Stimulated activated memory B cell treated with anti-CD40 and anti-IgM and Interleukin-4, amounts not matched to agents 10 μg/mL and 1 μg/mL and 100 μg/mL, for 72 hours (primary cell): ENCODE measurements at regions not wholly inside any gene's neighbourhood (a gene's known extent, or its start where the extent isn't known, plus 50 kb on each side); places are given as distances from the start of the nearest gene placed in this dataset.

Experiments used
- ATAC-seq: fragments of 150-1000 bp; cut with Tn5 transposase; 2 replicates; pipeline ENCODE4 v1.10.0; 2021
- H3K27ac Mint-ChIP-seq: one replicate; pipeline ENCODE4 v1.8.0; 2022; ENCODE audit warnings: mild to moderate bottlenecking, mixed read lengths
- H3K27me3 Mint-ChIP-seq: one replicate; pipeline ENCODE4 v1.8.0; 2022; ENCODE audit warnings: mixed read lengths
- H3K36me3 Mint-ChIP-seq: one replicate; pipeline ENCODE4 v1.8.0; 2022; ENCODE audit warnings: mixed read lengths
- H3K4me1 Mint-ChIP-seq: one replicate; pipeline ENCODE4 v1.8.0; 2022; ENCODE audit warnings: mixed read lengths
- H3K4me3 Mint-ChIP-seq: one replicate; pipeline ENCODE4 v1.8.0; 2022; ENCODE audit warnings: mild to moderate bottlenecking, moderate library complexity, mixed read lengths
- H3K9me3 Mint-ChIP-seq: one replicate; pipeline ENCODE4 v1.8.0; 2022; ENCODE audit warnings: mixed read lengths

- Mint-ChIP-seq H3K27me3 (peaks cover 21% of the 10 kb centered on the region), H3K36me3 (no peaks in the 10 kb centered on the region), H3K27ac (no peak overlapping the region), H3K4me1 (no peaks in the 10 kb centered on the region), H3K9me3 (peaks cover 8% of the 10 kb centered on the region), H3K4me3 (no peak overlapping the region)
- no peak for ATAC-seq
Observed at GRCh38 chr5:6806668-6807067, 93.4 kb downstream of the TENT4A start.

- Mint-ChIP-seq H3K9me3 (peaks cover 8% of the 10 kb centered on the region), H3K27me3 (peaks cover 21% of the 10 kb centered on the region)
Observed at GRCh38 chr5:6808462-6808861, 95.2 kb downstream of the TENT4A start.

GRCh38 chr5:6810641-6811405 lies 97.6 kb downstream of the TENT4A start:
- H3K36me3 Mint-ChIP-seq, result no peaks in the 10 kb centered on the region
- no peak overlapping the region for H3K4me3 Mint-ChIP-seq
- H3K4me1 Mint-ChIP-seq, result no peaks in the 10 kb centered on the region
- no peak overlapping the region for H3K27ac Mint-ChIP-seq
- peaks cover 21% of the 10 kb centered on the region for H3K27me3 Mint-ChIP-seq
- H3K9me3 Mint-ChIP-seq, result peaks cover 8% of the 10 kb centered on the region
- ATAC-seq, result peak; percentile 32

More at GRCh38 chr5:6808462-6808861, 95.2 kb downstream of the TENT4A start:
- Mint-ChIP-seq H3K4me1 (no peaks in the 10 kb centered on the region), H3K4me3 (no peak overlapping the region), H3K27ac (no peak overlapping the region), H3K36me3 (no peaks in the 10 kb centered on the region)
- ATAC-seq, result no peak

- no peaks in the 10 kb centered on the region for H3K36me3 Mint-ChIP-seq
- H3K27ac Mint-ChIP-seq, result no peak overlapping the region
- H3K9me3 Mint-ChIP-seq, result peaks cover 4% of the 10 kb centered on the region
- no peak overlapping the region for H3K4me3 Mint-ChIP-seq
- no peaks in the 10 kb centered on the region for H3K4me1 Mint-ChIP-seq
- peaks cover 31% of the 10 kb centered on the region for H3K27me3 Mint-ChIP-seq
- ATAC-seq, result no peak
Observed at GRCh38 chr5:6812091-6812490, 98.9 kb downstream of the TENT4A start.

- peaks cover 28% of the 10 kb centered on the region for H3K27me3 Mint-ChIP-seq
- no peak for ATAC-seq
- H3K9me3 Mint-ChIP-seq, result no peaks in the 10 kb centered on the region
- H3K4me3 Mint-ChIP-seq, result no peak overlapping the region
- no peaks in the 10 kb centered on the region for H3K4me1 Mint-ChIP-seq
- H3K27ac Mint-ChIP-seq, result no peak overlapping the region
- H3K36me3 Mint-ChIP-seq, result no peaks in the 10 kb centered on the region
Observed at GRCh38 chr5:6812800-6813731, 99.8 kb downstream of the TENT4A start.

GRCh38 chr5:6814816-6815215 lies 101.6 kb downstream of the TENT4A start:
- Mint-ChIP-seq H3K4me3 (no peak overlapping the region), H3K36me3 (no peaks in the 10 kb centered on the region), H3K4me1 (no peaks in the 10 kb centered on the region), H3K9me3 (peaks cover 4% of the 10 kb centered on the region), H3K27ac (no peak overlapping the region), H3K27me3 (peaks cover 39% of the 10 kb centered on the region)
- ATAC-seq, result no peak

- Mint-ChIP-seq H3K36me3 (peaks cover 4% of the 10 kb centered on the region), H3K27ac (no peak overlapping the region), H3K4me1 (peaks cover 6% of the 10 kb centered on the region), H3K27me3 (peaks cover 43% of the 10 kb centered on the region), H3K9me3 (peaks cover 17% of the 10 kb centered on the region), H3K4me3 (no peak overlapping the region)
- no peak for ATAC-seq
Observed at GRCh38 chr5:6818594-6819511, 105.6 kb downstream of the TENT4A start.

GRCh38 chr5:6819521-6819920 lies 106.3 kb downstream of the TENT4A start:
- peaks cover 4% of the 10 kb centered on the region for H3K36me3 Mint-ChIP-seq
- peaks cover 17% of the 10 kb centered on the region for H3K9me3 Mint-ChIP-seq
- H3K27ac Mint-ChIP-seq, result no peak overlapping the region
- no peak for ATAC-seq
- peaks cover 6% of the 10 kb centered on the region for H3K4me1 Mint-ChIP-seq
- no peak overlapping the region for H3K4me3 Mint-ChIP-seq
- H3K27me3 Mint-ChIP-seq, result peaks cover 49% of the 10 kb centered on the region

- Mint-ChIP-seq H3K36me3 (peaks cover 4% of the 10 kb centered on the region), H3K27ac (no peak overlapping the region), H3K4me1 (peaks cover 6% of the 10 kb centered on the region), H3K27me3 (peaks cover 53% of the 10 kb centered on the region), H3K4me3 (no peak overlapping the region), H3K9me3 (peaks cover 17% of the 10 kb centered on the region)
- no peak for ATAC-seq
Observed at GRCh38 chr5:6820851-6821479, 107.7 kb downstream of the TENT4A start.

GRCh38 chr5:6822068-6822467 lies 108.8 kb downstream of the TENT4A start:
- Mint-ChIP-seq H3K9me3 (peaks cover 17% of the 10 kb centered on the region), H3K36me3 (peaks cover 4% of the 10 kb centered on the region), H3K27ac (no peak overlapping the region), H3K4me1 (peaks cover 7% of the 10 kb centered on the region), H3K4me3 (no peak overlapping the region), H3K27me3 (peaks cover 54% of the 10 kb centered on the region)
- ATAC-seq, result no peak

- peaks cover 14% of the 10 kb centered on the region for H3K4me1 Mint-ChIP-seq
- ATAC-seq, result peak; percentile 45
- H3K36me3 Mint-ChIP-seq, result peaks cover 4% of the 10 kb centered on the region
- peaks cover 17% of the 10 kb centered on the region for H3K9me3 Mint-ChIP-seq
- no peak overlapping the region for H3K27ac Mint-ChIP-seq
- H3K4me3 Mint-ChIP-seq, result no peak overlapping the region
- H3K27me3 Mint-ChIP-seq, result peaks cover 58% of the 10 kb centered on the region
Observed at GRCh38 chr5:6822556-6823343, 109.5 kb downstream of the TENT4A start.

GRCh38 chr5:6823996-6824395 lies 110.8 kb downstream of the TENT4A start:
- H3K4me1 Mint-ChIP-seq, result peaks cover 21% of the 10 kb centered on the region
- H3K4me3 Mint-ChIP-seq, result no peak overlapping the region
- H3K36me3 Mint-ChIP-seq, result peaks cover 4% of the 10 kb centered on the region
- no peak overlapping the region for H3K27ac Mint-ChIP-seq
- H3K27me3 Mint-ChIP-seq, result peaks cover 52% of the 10 kb centered on the region
- ATAC-seq, result no peak
- peaks cover 17% of the 10 kb centered on the region for H3K9me3 Mint-ChIP-seq

- H3K4me3 Mint-ChIP-seq, result no peak overlapping the region
- peaks cover 35% of the 10 kb centered on the region for H3K4me1 Mint-ChIP-seq
- H3K9me3 Mint-ChIP-seq, result peaks cover 15% of the 10 kb centered on the region
- H3K27me3 Mint-ChIP-seq, result peaks cover 45% of the 10 kb centered on the region
- peaks cover 4% of the 10 kb centered on the region for H3K36me3 Mint-ChIP-seq
- no peak overlapping the region for H3K27ac Mint-ChIP-seq
- ATAC-seq, result no peak
Observed at GRCh38 chr5:6825678-6826244, 112.5 kb downstream of the TENT4A start.
